Ascending aorta (tissue), 2 donors: ENCODE measurements at regions not wholly inside any gene's neighbourhood (a gene's known extent, or its start where the extent isn't known, plus 50 kb on each side); places are given as distances from the start of the nearest gene placed in this dataset.
"Not testable (repeated sequence)": the region's sequence is repeated elsewhere in the genome, so short reads cannot be mapped to it uniquely, and the experiment has no call there.

Experiments
- DNase-seq, 2 donors: peaks; one replicate each; pipeline ENCODE4 v3.0.0-alpha.2; 2019; ENCODE audit warnings: low spot score in 2 of 2
- H3K27ac ChIP-seq, 2 donors: fragments of 200-600 bp; sonication (generic); one replicate each; pipeline ENCODE4 v1.5.1; 2016 to 2017; ENCODE audit warnings: mild to moderate bottlenecking in 1 of 2
- H3K27me3 ChIP-seq: fragments of 200-600 bp; sonication (generic); one replicate; pipeline ENCODE4 v1.5.1; 2017
- H3K36me3 ChIP-seq, 2 donors: fragments of 200-600 bp; sonication (generic); one replicate each; pipeline ENCODE4 v1.5.1; 2016
- H3K4me1 ChIP-seq, 2 donors: fragments of 200-600 bp; sonication (generic); one replicate each; pipeline ENCODE4 v1.5.1; 2016 to 2017; ENCODE audit warnings: mild to moderate bottlenecking in 1 of 2
- H3K4me3 ChIP-seq, 2 donors: fragments of 200-600 bp; sonication (generic); one replicate each; pipeline ENCODE4 v1.5.1; 2016 to 2017; ENCODE audit warnings: mild to moderate bottlenecking in 1 of 2
- H3K9me3 ChIP-seq, 2 donors: fragments of 200-600 bp; sonication (generic); one replicate each; pipeline ENCODE4 v1.5.1; 2016
- CTCF ChIP-seq, 3 experiments: fragments of 200-600 bp in 2 of 3; fragments of 450-650 bp in 1 of 3; sonication (generic) in 2 of 3; IDR thresholded peaks; one replicate each; pipeline ENCODE4 v1.5.1; 2016 to 2019; ENCODE audit warnings: antibody characterized with exemption in 3 of 3, mild to moderate bottlenecking in 1 of 3, moderate library complexity in 1 of 3
- intact Hi-C: fragments of 100-400 bp; cut with DNase I; formaldehyde crosslinking; loops from one replicate; pipeline ENCODE4 v1.15.1; 2023

DNA sequence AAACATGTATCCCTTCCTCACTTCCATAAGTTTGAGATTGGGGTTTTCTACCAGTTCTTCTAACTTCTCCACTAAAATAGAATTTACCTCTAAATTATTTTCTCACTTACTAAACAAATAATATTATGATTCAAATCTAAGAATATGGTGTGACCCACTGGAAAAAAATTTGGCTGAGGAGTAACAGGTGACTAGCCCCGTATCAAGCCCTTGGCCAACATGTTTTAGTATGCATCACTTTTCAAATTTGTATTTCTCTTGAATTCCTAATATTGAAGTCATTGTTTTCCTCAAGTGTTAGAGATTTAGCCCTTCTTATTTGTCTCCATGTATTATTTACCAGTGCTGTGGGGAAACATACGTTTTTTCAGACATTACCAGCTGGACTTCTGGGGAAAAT lies 759.4 kb downstream of the NSUN3 start:
- intact Hi-C loops: no loop called here
- no peaks in the 10 kb centered on the region for H3K27me3 ChIP-seq
- H3K27ac ChIP-seq: no peak overlapping the region
- no peak for TF ChIP-seq CTCF (IDR thresholded peaks at IDR 0.05)
- H3K36me3 ChIP-seq: no peaks in the 10 kb centered on the region
- H3K9me3 ChIP-seq: no peaks in the 10 kb centered on the region
- H3K4me1 ChIP-seq: no peaks in the 10 kb centered on the region
- DNase-seq: no peak
- H3K4me3 ChIP-seq: no peak overlapping the region

DNA sequence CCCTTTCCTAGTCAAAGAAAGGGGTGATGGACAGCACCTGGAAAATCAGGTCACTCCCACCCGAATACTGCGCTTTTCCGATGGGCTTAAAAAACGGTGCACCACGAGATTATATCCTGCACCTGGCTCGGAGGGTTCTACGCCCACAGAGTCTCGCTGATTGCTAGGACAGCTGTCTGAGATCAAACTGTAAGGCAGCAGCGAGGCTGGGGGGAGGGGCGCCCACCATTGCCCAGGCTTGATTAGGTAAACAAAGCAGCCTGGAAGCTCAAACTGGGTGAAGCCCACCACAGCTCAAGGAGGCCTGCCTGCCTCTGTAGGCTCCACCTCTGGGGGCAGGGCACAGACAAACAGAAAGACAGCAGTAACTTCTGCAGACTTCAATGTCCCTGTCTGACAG lies 783.4 kb downstream of the NSUN3 start:
- H3K9me3 ChIP-seq, H3K36me3 ChIP-seq, H3K27ac ChIP-seq, intact Hi-C loops, DNase-seq, H3K4me3 ChIP-seq, H3K27me3 ChIP-seq, H3K4me1 ChIP-seq: not testable (repeated sequence)

DNA sequence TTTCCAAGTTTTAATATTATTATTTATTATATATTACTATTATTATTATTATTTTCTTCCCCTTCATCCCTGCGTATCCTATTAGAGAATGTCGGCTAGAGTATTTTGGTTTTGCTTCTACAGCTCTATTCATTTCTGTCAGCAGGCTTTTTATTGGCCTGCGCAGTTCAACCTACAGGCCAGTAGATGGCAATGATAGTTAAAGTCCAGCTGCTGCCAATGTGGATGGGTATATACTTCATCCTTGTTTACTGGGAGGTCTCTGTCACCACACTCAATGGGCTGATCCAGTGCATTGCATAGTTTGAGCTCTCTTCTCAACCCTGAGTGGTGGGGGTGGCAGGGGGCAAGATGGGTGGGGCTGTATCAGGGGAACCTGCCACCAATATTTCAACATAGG lies 799.8 kb downstream of the NSUN3 start:
- Histone ChIP-seq H3K4me1 (no peaks in the 10 kb centered on the region), H3K9me3 (no peaks in the 10 kb centered on the region), H3K4me3 (no peak overlapping the region), H3K27me3 (no peaks in the 10 kb centered on the region), H3K27ac (no peak overlapping the region), H3K36me3 (no peaks in the 10 kb centered on the region)
- no peak for DNase-seq
- TF ChIP-seq CTCF (IDR thresholded peaks at IDR 0.05): no peak
- intact Hi-C loops: no loop called here

DNA sequence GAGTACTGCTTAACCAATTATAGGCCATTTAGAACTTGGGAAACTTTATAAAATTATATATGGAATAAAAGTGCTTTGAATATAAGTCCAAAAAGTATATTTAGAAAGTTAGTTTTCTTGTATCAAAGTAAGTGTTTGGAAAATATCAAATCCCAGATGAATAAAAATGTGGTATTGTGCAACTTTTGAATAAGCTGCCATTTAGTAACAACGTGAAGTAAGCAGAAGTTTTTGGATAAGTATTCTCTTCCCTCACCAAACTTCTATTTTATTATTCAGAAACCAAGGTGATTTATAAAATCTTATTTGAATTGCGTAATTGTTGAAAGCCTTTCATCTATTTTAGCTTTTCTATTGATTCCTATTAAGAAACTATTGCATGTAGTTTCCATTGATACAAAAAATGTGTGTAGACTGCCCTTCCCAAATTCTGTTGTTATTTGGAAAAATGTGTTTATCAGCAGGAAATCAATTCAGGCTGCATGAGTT lies 806.2 kb downstream of the NSUN3 start:
- intact Hi-C loops: no loop called here

DNA sequence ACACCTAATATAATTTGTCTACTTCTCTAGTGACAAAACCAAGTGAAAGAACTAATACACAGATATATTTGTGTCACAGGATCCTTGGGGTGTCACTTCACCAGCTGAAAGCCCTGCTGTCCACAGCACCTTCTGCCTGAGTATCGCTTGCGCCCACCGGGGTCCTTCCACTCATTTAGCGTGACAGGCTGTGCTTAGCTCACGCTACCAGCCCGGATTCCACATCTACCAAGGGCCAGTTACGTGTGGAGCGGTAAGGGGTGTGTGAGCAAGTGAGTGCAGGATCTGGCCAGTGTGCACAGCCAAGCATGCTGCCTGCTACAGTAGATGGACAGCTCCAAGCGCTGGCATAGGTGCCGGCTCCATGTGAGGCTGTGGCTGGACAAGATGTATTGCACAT lies 810.9 kb downstream of the NSUN3 start:
- intact Hi-C loops: no loop called here

More for the DNA sequence above, 806.2 kb downstream of the NSUN3 start:
- H3K36me3 ChIP-seq: no peaks in the 10 kb centered on the region
- no peak overlapping the region for H3K27ac ChIP-seq
- no peaks in the 10 kb centered on the region for H3K4me1 ChIP-seq
- DNase-seq: no peak
- no peaks in the 10 kb centered on the region for H3K27me3 ChIP-seq
- TF ChIP-seq CTCF (IDR thresholded peaks at IDR 0.05): no peak
- no peaks in the 10 kb centered on the region for H3K9me3 ChIP-seq
- no peak overlapping the region for H3K4me3 ChIP-seq

DNA sequence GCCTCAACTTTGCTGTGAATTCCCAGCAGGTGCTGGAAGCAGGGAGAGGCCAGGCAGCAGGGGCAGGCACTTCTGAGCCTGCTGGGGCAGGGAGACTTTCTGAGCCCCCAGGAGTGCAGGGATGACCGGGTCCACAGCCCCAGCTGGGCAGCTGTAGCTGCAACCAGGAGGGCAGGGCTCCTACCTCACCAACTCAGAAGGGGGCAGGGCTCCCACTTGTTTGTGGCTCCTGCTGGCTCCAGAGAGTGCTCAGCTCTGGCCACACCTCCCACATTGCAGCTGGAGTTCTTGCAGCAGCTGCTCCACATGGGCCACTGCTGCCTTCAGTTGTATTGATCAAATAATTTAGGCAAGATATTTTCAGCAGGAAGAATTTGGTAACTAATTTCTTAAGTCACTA lies 812.3 kb downstream of the NSUN3 start:
- Histone ChIP-seq H3K27me3 (no peaks in the 10 kb centered on the region), H3K27ac (no peak overlapping the region), H3K9me3 (no peaks in the 10 kb centered on the region), H3K4me1 (no peaks in the 10 kb centered on the region), H3K4me3 (no peak overlapping the region), H3K36me3 (no peaks in the 10 kb centered on the region)
- no peak for TF ChIP-seq CTCF (IDR thresholded peaks at IDR 0.05)
- DNase-seq: no peak
- intact Hi-C loops: no loop called here

More for the DNA sequence above, 810.9 kb downstream of the NSUN3 start:
- H3K27ac ChIP-seq: no peak overlapping the region
- H3K36me3 ChIP-seq: no peaks in the 10 kb centered on the region
- no peak for DNase-seq
- no peak for TF ChIP-seq CTCF (IDR thresholded peaks at IDR 0.05)
- H3K4me3 ChIP-seq: no peak overlapping the region
- H3K27me3 ChIP-seq: no peaks in the 10 kb centered on the region
- no peaks in the 10 kb centered on the region for H3K9me3 ChIP-seq
- H3K4me1 ChIP-seq: no peaks in the 10 kb centered on the region
